Breast epithelium (tissue), 4 donors: ENCODE measurements at regions not wholly inside any gene's neighbourhood (a gene's known extent, or its start where the extent isn't known, plus 50 kb on each side); places are given as distances from the start of the nearest gene placed in this dataset.
"Not testable (repeated sequence)": the region's sequence is repeated elsewhere in the genome, so short reads cannot be mapped to it uniquely, and the experiment has no call there.

Experiments used
- DNase-seq, 2 donors: peaks; one replicate each; pipeline ENCODE4 v3.0.0-alpha.2; 2019; ENCODE audit warnings: low spot score in 2 of 2
- H3K27ac ChIP-seq, 2 donors: fragments of 200-600 bp; sonication (generic) in 1 of 2; one replicate each; pipeline ENCODE4 v1.5.1; 2016 to 2019; ENCODE audit warnings: mild to moderate bottlenecking in 1 of 2
- H3K27me3 ChIP-seq, 2 donors: fragments of 200-600 bp; sonication (generic) in 1 of 2; one replicate each; pipeline versions ENCODE4 v1.5.1 to v1.6.0; 2017 to 2019; ENCODE audit warnings: control low read depth in 1 of 2, mild to moderate bottlenecking in 1 of 2
- H3K36me3 ChIP-seq: fragments of 200-600 bp; one replicate; pipeline ENCODE4 v1.5.1; 2019
- H3K4me1 ChIP-seq, 2 donors: fragments of 200-600 bp; sonication (generic); one replicate each; pipeline ENCODE4 v1.5.1; 2016 to 2019; ENCODE audit warnings: control low read depth in 1 of 2
- H3K4me3 ChIP-seq, 3 donors: fragments of 200-600 bp; sonication (generic); 1 replicate in 2 of 3; 2 replicates in 1 of 3; pipeline ENCODE4 v1.5.1; 2016 to 2019; ENCODE audit warnings: mild to moderate bottlenecking in 3 of 3, moderate library complexity in 2 of 3
- H3K9me3 ChIP-seq, 2 donors: fragments of 200-600 bp; sonication (generic) in 1 of 2; one replicate each; pipeline ENCODE4 v1.5.1; 2016 to 2019; ENCODE audit warnings: control low read depth in 1 of 2
- POLR2A ChIP-seq: fragments of 450-650 bp; IDR thresholded peaks from one replicate; pipeline ENCODE4 v1.6.1; 2016; ENCODE audit warnings: antibody characterized with exemption, mild to moderate bottlenecking, moderate library complexity
- POLR2AphosphoS5 ChIP-seq, 3 donors: sonication (generic); formaldehyde crosslinking; IDR thresholded peaks; one replicate each; pipeline ENCODE4 v1.6.1; 2017; ENCODE audit warnings: antibody characterized with exemption in 3 of 3
- intact Hi-C: fragments of 100-400 bp; cut with DNase I; formaldehyde crosslinking; loops from one replicate; pipeline ENCODE4 v1.15.1; 2023; ENCODE audit warnings: low total_unique reads
- TF ChIP-seq, protein P1 (sequence below), 3 donors: fragments of 450-650 bp; IDR thresholded peaks; one replicate each; pipeline ENCODE4 v1.5.1; 2016 to 2017; ENCODE audit warnings: antibody characterized with exemption in 3 of 3, mild to moderate bottlenecking in 3 of 3, moderate library complexity in 3 of 3

DNA sequence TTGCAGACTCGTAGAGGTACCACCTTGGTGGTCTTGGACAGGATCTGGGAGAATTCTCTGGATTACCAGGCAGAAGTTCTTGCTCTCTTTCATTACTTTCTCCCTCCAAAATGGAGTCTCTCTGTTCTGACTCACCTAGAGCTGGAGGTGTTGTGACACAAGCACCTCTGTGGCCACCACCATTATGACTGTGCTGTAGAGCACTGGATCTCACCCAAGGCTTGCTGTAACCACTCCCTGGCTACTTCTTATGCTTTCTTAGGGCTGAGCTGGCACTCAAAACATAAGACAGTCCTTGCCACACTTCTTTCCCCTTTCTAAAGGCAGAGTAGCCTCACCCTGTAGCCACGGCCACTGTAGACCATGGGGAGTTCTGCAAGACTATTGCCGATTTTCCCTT, 296.6 kb upstream of the DIPK2B start:
- Histone ChIP-seq H3K36me3 (no peaks in the 10 kb centered on the region), H3K27ac (no peak overlapping the region), H3K27me3 (peaks cover 0 to 25% of the 10 kb centered on the region in 2 donors), H3K9me3 (peaks cover 4 to 30% of the 10 kb centered on the region in 2 donors), H3K4me1 (no peaks in the 10 kb centered on the region), H3K4me3 (no peak overlapping the region)
- no peak for DNase-seq
- intact Hi-C loops: no loop called here
- TF ChIP-seq POLR2A (no peak), POLR2AphosphoS5 (IDR thresholded peaks at IDR 0.05) (no peak)
- TF ChIP-seq, protein P1, sequence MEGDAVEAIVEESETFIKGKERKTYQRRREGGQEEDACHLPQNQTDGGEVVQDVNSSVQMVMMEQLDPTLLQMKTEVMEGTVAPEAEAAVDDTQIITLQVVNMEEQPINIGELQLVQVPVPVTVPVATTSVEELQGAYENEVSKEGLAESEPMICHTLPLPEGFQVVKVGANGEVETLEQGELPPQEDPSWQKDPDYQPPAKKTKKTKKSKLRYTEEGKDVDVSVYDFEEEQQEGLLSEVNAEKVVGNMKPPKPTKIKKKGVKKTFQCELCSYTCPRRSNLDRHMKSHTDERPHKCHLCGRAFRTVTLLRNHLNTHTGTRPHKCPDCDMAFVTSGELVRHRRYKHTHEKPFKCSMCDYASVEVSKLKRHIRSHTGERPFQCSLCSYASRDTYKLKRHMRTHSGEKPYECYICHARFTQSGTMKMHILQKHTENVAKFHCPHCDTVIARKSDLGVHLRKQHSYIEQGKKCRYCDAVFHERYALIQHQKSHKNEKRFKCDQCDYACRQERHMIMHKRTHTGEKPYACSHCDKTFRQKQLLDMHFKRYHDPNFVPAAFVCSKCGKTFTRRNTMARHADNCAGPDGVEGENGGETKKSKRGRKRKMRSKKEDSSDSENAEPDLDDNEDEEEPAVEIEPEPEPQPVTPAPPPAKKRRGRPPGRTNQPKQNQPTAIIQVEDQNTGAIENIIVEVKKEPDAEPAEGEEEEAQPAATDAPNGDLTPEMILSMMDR (IDR thresholded peaks at IDR 0.05): no peak

DNA sequence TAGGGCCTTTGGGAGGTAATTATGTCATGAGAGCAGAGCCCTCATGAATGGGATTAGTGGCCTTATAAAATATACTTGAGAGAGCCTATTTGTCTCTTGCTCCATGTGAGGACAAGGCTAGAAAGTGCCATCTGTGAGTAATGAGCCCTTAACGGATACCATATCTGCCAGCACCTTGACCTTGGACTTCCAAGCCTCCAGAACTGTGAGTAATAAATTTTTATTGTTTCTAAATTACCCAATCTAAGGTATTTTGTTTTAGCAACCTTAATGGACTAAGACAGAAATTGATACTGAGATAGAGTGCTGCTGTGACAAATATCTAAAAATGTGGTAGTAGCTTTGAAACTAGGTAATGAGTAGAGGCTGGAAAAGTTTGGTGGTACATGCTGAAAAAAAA, 285.0 kb upstream of the DIPK2B start:
- H3K4me1 ChIP-seq: no peaks in the 10 kb centered on the region
- H3K4me3 ChIP-seq: no peak overlapping the region
- no peak overlapping the region for H3K27ac ChIP-seq
- peaks cover 0 to 14% of the 10 kb centered on the region in 2 donors for H3K9me3 ChIP-seq
- TF ChIP-seq POLR2AphosphoS5 (IDR thresholded peaks at IDR 0.05): no peak
- no peak for TF ChIP-seq POLR2A
- TF ChIP-seq, protein P1 (IDR thresholded peaks at IDR 0.05): no peak
- DNase-seq: no peak
- H3K27me3 ChIP-seq: peaks cover 0 to 5% of the 10 kb centered on the region in 2 donors
- intact Hi-C loops: no loop called here
- H3K36me3 ChIP-seq: no peaks in the 10 kb centered on the region

DNA sequence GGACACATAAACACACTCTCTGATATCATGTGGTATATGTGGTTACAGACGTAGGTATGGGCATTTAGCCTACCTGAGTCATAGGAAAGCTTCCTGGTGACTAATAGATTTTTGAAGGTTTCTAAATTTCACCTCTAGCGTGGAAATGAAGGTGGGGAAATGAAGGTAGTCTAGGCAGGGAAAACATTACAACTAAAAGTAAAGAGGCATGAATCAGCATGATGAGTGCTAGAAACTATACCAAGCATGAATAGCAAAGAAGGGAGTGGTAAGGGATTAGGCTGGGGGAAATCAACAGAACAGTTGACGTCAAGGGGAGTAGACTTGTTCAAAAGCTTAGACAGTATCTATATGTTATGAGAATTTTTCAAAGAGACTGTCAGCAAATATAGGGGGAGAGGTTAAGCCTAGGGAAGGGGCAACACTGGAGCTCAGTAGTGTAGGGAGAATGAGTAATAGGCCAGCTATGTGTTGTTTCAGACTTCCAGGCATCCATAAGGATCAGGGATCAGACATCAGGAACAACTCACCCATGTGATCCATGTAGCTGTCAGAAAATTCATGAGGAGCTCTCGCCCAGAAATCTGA, 279.3 kb upstream of the DIPK2B start:
- TF ChIP-seq POLR2A: no peak
- no peak for TF ChIP-seq POLR2AphosphoS5 (IDR thresholded peaks at IDR 0.05)
- TF ChIP-seq, protein P1 (IDR thresholded peaks at IDR 0.05): no peak
- H3K36me3 ChIP-seq: no peaks in the 10 kb centered on the region
- DNase-seq: no peak
- H3K4me1 ChIP-seq: no peaks in the 10 kb centered on the region
- H3K27ac ChIP-seq: no peak overlapping the region
- peaks cover 0 to 4% of the 10 kb centered on the region in 2 donors for H3K9me3 ChIP-seq
- H3K4me3 ChIP-seq: no peak overlapping the region
- H3K27me3 ChIP-seq: peaks cover 0 to 10% of the 10 kb centered on the region in 2 donors
- intact Hi-C loops: loop anchor here (5.0 kb wide), 1 partner anchor 172 kb away; no protein-coding TSS in a partner anchor

DNA sequence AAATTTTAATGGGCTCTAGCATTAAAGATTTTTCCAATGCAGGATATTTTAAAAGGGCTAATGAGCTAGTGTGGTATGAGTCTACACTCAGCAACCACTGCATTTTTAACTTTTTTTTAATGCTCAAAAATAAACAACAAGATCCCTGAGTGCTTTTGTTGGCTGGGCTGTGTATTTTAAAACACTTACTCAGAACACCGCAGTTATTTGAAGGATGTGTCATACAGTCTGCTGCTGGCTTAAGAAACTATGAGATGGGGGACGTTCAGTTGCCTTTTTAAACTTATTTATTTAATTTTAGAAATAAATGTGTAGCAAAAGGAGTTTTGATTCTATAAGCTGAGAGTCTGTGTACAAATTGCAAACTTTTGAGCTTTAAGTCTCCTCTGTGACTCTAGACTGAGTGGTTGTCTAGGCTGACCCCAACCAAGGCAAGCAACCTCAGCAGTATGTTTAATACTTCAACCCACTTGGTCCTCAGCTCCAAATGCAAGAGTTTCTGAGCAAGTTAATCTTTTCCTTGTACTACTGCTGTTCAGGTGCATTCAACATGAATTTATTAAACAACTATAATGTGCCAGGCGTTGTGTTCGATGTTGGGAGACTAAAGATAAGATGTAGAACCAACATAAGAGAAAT, 278.6 kb upstream of the DIPK2B start:
- Histone ChIP-seq H3K36me3 (no peaks in the 10 kb centered on the region), H3K4me1 (no peaks in the 10 kb centered on the region), H3K27ac (no peak overlapping the region), H3K27me3 (peaks cover 0 to 10% of the 10 kb centered on the region in 2 donors), H3K4me3 (no peak overlapping the region), H3K9me3 (peaks cover 0 to 4% of the 10 kb centered on the region in 2 donors)
- TF ChIP-seq POLR2AphosphoS5 (IDR thresholded peaks at IDR 0.05) (no peak), POLR2A (no peak)
- TF ChIP-seq, protein P1 (IDR thresholded peaks at IDR 0.05): no peak
- no peak for DNase-seq
- intact Hi-C loops: loop anchor here (5.0 kb wide), 1 partner anchor 173 kb away; no protein-coding TSS in a partner anchor

DNA sequence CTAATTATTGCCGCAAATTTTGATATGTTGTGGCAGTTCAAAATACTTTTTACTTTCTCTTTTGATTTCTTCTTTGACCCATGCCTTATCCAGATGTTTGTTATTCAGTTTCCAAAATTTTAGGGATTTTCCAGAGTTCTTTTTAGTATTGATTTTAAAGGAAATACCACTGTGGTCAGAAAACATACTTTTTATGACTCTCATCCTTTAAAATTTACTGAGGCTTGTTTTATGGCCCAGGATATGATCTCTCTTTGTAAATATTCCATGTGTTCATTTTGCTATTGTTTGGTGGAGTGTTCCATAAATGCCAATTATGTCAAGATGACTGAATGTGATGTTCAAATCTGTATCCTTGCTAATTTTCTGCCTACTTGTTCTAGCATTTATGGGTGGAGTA, 272.3 kb upstream of the DIPK2B start:
- H3K27me3 ChIP-seq: peaks cover 0 to 8% of the 10 kb centered on the region in 2 donors
- H3K27ac ChIP-seq: peak overlapping the region in 1 of 2 donors; percentile 23
- no peak overlapping the region for H3K4me3 ChIP-seq
- TF ChIP-seq, protein P1 (IDR thresholded peaks at IDR 0.05): no peak
- TF ChIP-seq POLR2AphosphoS5 (IDR thresholded peaks at IDR 0.05): no peak
- TF ChIP-seq POLR2A: no peak
- intact Hi-C loops: no loop called here
- H3K4me1 ChIP-seq: no peaks in the 10 kb centered on the region
- no peak for DNase-seq
- H3K9me3 ChIP-seq: peaks cover 0 to 8% of the 10 kb centered on the region in 2 donors
- no peaks in the 10 kb centered on the region for H3K36me3 ChIP-seq

DNA sequence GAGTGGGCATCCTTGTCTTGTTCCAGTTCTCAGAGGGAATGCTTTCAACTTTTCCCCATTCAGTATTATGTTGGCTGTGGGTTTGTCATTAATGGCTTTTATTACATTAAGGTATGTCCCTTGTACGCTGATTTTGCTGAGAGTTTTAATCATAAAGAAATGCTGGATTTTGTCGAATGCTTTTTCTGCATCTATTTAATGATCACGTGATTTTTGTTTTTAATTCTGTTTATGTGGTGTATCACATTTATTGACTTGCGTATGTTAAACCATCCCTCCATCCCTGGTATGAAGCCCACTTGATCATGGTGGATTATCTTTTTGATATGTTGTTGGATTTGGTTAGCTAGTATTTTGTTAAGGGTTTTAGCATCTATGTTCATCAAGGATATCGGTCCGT, 266.9 kb upstream of the DIPK2B start:
- H3K4me1 ChIP-seq, H3K27me3 ChIP-seq, H3K4me3 ChIP-seq, H3K27ac ChIP-seq, H3K36me3 ChIP-seq, intact Hi-C loops, DNase-seq: not testable (repeated sequence)
- peaks cover 0 to 33% of the 10 kb centered on the region in 2 donors for H3K9me3 ChIP-seq

DNA sequence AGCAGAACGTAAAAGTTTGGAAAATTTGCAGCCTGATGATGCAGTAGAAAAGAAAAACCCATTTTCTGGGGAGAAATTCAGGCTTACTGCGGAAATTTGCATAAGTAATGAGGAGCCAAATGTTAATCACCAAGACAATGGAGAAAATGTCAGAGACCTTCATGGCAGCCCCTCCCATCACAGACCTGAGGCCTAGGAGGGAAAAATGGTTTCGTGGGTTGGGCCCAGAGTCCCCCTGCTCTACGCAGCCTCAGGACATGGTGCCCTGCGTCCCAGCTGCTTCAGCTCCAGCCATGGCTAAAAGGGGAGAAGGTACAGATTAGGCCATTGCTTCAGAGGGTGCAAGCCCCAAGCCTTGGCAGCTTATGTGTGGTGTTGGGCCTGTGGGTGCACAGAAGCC, 255.1 kb upstream of the DIPK2B start:
- DNase-seq, H3K27me3 ChIP-seq, H3K36me3 ChIP-seq, H3K9me3 ChIP-seq, H3K4me3 ChIP-seq, intact Hi-C loops, H3K4me1 ChIP-seq, H3K27ac ChIP-seq: not testable (repeated sequence)
